Lower lobe of right lung (tissue), 2 donors: ENCODE measurements at regions not wholly inside any gene's neighbourhood (a gene's known extent, or its start where the extent isn't known, plus 50 kb on each side); places are given as distances from the start of the nearest gene placed in this dataset.

Experiments used
- ATAC-seq, 2 donors: fragments of 200-7000 bp; cut with Tn5 transposase; one replicate each; pipeline ENCODE4 v1.9.1; 2020 to 2022; ENCODE audit warnings: mild to moderate bottlenecking in 2 of 2, moderate library complexity in 2 of 2
- DNase-seq: peaks from one replicate; pipeline ENCODE4 v3.0.0-alpha.2; 2020
- H3K27ac ChIP-seq: fragments of 200-600 bp; one replicate; pipeline ENCODE4 v1.8.0; 2022
- H3K27me3 ChIP-seq: fragments of 200-600 bp; one replicate; pipeline ENCODE4 v1.8.0; 2022; ENCODE audit warnings: low read depth
- H3K36me3 ChIP-seq: fragments of 200-600 bp; one replicate; pipeline ENCODE4 v1.8.0; 2022; ENCODE audit warnings: mild to moderate bottlenecking
- H3K4me1 ChIP-seq: fragments of 200-600 bp; one replicate; pipeline ENCODE4 v1.8.0; 2022
- H3K4me3 ChIP-seq: fragments of 200-600 bp; one replicate; pipeline ENCODE4 v1.8.0; 2022; ENCODE audit warnings: mild to moderate bottlenecking
- H3K9me3 ChIP-seq: fragments of 200-600 bp; one replicate; pipeline ENCODE4 v1.8.0; 2022
- intact Hi-C: fragments of 100-400 bp; cut with DNase I; formaldehyde crosslinking; loops from one replicate; pipeline ENCODE4 v1.11.0; 2022
- TF ChIP-seq, protein P1 (sequence below): fragments of 200-600 bp; IDR thresholded peaks from one replicate; pipeline ENCODE4 v1.8.0; 2022; ENCODE audit warnings: antibody characterized with exemption, mild to moderate bottlenecking
- donor health status: DM: no; HTN: yes; CAD: no; lungs with severe emphysema.

DNA sequence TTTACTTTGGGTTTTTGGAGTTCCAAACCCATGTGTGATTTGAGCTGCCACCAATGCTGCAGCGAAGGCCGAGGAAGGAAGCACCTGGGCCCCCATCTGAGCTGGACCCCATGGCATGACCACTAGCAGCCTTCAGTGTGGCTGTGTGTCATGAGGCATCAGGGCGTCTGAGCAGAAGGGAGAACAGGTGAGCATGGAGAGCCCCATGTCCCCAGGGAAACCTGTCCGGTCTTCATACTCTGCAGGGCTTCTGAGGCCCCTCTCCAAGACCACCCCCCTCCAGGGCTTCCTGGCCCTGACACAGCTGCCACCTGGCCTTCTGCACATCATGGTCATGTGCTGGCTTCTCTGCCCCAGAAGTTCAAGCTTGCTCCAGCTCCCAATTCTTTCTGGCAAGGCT is 169.1 kb upstream of the CST7 start:
- peaks cover 4% of the 10 kb centered on the region for H3K27me3 ChIP-seq
- intact Hi-C loops = no loop called here
- ATAC-seq = no peak
- H3K27ac ChIP-seq = no peak overlapping the region
- peak; percentile 18 for DNase-seq
- H3K4me3 ChIP-seq = no peak overlapping the region
- TF ChIP-seq, protein P1, sequence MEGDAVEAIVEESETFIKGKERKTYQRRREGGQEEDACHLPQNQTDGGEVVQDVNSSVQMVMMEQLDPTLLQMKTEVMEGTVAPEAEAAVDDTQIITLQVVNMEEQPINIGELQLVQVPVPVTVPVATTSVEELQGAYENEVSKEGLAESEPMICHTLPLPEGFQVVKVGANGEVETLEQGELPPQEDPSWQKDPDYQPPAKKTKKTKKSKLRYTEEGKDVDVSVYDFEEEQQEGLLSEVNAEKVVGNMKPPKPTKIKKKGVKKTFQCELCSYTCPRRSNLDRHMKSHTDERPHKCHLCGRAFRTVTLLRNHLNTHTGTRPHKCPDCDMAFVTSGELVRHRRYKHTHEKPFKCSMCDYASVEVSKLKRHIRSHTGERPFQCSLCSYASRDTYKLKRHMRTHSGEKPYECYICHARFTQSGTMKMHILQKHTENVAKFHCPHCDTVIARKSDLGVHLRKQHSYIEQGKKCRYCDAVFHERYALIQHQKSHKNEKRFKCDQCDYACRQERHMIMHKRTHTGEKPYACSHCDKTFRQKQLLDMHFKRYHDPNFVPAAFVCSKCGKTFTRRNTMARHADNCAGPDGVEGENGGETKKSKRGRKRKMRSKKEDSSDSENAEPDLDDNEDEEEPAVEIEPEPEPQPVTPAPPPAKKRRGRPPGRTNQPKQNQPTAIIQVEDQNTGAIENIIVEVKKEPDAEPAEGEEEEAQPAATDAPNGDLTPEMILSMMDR = no peak
- no peaks in the 10 kb centered on the region for H3K36me3 ChIP-seq
- no peaks in the 10 kb centered on the region for H3K4me1 ChIP-seq
- H3K9me3 ChIP-seq = no peaks in the 10 kb centered on the region

DNA sequence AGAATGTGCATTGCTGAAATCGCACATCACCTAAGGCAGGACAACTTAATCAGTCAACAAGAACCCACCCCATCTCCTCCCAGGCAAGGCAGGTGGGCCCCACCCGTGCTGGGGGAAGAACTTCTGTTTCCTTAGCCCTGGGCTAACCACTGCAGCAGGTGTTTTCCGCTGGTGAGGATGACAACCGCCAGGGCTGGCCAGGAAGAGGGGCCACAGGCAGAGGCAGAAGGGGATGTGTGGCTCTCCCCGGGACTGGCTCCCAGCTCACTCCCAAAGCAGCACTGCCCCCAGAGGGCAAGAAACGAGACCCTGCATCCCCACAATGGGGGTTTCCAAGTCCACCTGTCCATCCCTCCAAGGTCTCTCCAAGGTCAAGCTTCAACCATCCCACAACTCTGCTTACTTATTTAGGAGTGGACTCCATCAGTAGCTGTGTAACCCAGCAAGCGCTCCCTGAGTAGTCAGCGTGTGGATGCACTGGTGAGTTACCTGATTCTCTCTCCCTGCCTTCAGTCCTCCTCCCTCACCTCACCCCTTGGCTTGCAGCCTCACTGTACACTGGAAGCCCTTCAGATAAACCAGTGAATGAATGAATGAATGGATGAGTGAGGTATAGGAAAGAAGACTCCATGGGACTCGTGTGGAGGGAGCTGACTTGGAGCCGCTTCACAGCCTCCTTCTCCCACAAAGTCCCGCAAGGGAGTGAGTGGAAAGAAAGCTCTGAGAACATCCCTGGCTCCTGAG is 168.2 kb upstream of the CST7 start:
- Histone ChIP-seq H3K27me3 (peaks cover 4% of the 10 kb centered on the region), H3K4me3 (no peak overlapping the region), H3K4me1 (no peaks in the 10 kb centered on the region), H3K9me3 (no peaks in the 10 kb centered on the region), H3K36me3 (no peaks in the 10 kb centered on the region), H3K27ac (no peak overlapping the region)
- TF ChIP-seq, protein P1 = no peak
- ATAC-seq (no peak), DNase-seq (peak; percentile 27)
- intact Hi-C loops = no loop called here

DNA sequence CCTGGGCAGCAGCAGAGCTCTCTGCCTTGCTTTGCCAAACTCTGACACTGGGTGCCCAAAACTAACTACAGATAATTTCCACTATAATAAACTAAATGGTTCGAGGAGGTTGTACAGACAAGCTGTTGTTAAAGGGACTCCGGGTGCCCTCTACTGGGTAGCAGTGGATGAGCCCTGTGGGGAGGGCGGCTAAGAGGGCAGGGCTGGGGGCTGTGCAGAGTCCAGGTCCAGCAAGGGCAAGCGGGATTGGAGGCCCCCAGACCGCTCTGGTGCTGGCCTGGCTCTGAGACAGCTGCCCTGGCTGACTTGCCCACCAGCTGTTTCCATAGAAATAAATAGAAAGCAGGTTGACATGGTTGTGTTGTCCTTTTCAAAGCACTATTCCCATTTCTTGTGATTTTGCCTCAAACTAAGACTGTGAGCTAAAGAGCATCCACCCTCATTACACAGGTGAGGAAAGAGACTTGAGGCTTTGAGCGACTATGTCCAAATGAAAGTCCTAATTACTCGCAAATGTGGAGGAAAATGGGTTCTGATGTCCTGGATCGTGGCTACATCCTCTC is 167.6 kb upstream of the CST7 start:
- Histone ChIP-seq H3K27ac (no peak overlapping the region), H3K27me3 (peaks cover 4% of the 10 kb centered on the region), H3K9me3 (no peaks in the 10 kb centered on the region), H3K4me1 (no peaks in the 10 kb centered on the region), H3K36me3 (no peaks in the 10 kb centered on the region), H3K4me3 (no peak overlapping the region)
- TF ChIP-seq, protein P1 = no peak
- peak in 1 of 2 donors; percentile 43 for ATAC-seq
- intact Hi-C loops = no loop called here
- DNase-seq = peak; percentile 36

DNA sequence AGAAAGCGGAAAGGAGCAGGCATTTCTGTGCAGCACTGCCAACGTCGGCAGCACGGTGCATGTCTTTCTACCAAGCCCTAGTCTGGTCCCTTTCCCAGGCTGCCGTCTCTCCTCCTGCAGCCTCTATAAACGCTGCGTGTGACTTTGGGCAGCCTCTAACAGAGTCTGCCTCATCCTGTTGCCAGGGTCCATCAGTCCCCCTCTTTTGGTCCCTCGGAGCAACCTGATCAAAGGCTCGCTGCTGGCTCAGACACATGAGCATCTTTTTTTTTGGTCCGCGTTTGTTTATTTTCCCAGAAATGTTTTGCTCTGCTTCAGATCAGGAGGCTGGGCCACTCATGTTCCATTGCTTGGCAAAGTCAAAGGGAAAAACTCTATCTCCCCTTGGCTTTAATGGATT is 166.8 kb upstream of the CST7 start:
- Histone ChIP-seq H3K4me3 (no peak overlapping the region), H3K4me1 (no peaks in the 10 kb centered on the region), H3K27ac (no peak overlapping the region), H3K9me3 (no peaks in the 10 kb centered on the region), H3K27me3 (peaks cover 4% of the 10 kb centered on the region), H3K36me3 (no peaks in the 10 kb centered on the region)
- no peak for ATAC-seq
- TF ChIP-seq, protein P1 = no peak
- DNase-seq = peak; percentile 21
- intact Hi-C loops = no loop called here

DNA sequence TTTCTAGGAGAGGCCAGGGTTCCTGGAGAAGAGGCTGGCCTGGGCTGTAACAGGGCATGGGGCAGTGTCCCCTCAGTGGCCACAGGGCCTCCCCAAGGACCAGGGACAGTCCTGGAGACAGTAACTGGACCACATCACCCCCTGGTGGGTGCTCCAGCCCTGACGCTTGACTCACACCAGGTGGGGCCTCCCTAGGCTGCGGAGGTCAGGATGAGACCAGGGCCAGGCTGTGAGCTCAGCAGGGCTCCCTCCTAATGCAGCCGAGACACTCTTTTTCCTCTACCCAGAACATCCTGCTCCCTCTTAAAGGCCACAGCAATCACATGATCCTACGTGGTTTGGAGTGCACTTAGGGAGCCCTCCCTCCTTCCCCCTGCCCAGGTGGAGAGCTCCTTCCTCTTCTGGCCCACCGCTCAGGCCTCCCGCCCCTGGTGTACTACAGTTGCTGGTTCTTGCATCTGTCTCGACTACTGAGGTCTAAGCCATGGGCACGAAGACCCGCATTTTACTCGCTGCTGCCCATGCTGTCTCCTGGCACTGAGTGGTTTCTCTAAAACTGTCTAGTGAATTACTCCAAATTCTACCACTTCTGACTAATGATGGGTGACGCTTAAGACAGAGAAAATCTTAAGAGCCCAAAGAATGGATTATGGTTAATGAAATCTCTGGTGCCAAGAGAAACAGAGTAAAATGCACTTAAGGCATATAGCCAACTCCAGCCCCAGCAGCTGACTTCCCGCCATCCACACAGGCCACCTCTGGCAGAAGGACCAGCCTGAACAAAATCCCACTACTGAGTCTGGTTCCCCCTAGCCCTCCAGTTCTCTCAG is 166.1 kb upstream of the CST7 start:
- H3K4me1 ChIP-seq = no peaks in the 10 kb centered on the region
- ATAC-seq (no peak), DNase-seq (peak; percentile 29)
- no peak overlapping the region for H3K27ac ChIP-seq
- TF ChIP-seq, protein P1 = no peak
- H3K9me3 ChIP-seq = no peaks in the 10 kb centered on the region
- H3K36me3 ChIP-seq = no peaks in the 10 kb centered on the region
- peaks cover 4% of the 10 kb centered on the region for H3K27me3 ChIP-seq
- intact Hi-C loops = no loop called here
- H3K4me3 ChIP-seq = no peak overlapping the region
